ENCODE measurements at regions not wholly inside any gene's neighbourhood (a gene's known extent, or its start where the extent isn't known, plus 50 kb on each side); places are given as distances from the start of the nearest gene placed in this dataset.

GRCh38 chr12:4144676-4145075 is 128.9 kb upstream of the CCND2 start:
- TF ChIP-seq, protein P1, sequence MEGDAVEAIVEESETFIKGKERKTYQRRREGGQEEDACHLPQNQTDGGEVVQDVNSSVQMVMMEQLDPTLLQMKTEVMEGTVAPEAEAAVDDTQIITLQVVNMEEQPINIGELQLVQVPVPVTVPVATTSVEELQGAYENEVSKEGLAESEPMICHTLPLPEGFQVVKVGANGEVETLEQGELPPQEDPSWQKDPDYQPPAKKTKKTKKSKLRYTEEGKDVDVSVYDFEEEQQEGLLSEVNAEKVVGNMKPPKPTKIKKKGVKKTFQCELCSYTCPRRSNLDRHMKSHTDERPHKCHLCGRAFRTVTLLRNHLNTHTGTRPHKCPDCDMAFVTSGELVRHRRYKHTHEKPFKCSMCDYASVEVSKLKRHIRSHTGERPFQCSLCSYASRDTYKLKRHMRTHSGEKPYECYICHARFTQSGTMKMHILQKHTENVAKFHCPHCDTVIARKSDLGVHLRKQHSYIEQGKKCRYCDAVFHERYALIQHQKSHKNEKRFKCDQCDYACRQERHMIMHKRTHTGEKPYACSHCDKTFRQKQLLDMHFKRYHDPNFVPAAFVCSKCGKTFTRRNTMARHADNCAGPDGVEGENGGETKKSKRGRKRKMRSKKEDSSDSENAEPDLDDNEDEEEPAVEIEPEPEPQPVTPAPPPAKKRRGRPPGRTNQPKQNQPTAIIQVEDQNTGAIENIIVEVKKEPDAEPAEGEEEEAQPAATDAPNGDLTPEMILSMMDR (conservative IDR thresholded peaks at IDR 0.05 in 1 of 2, IDR thresholded peaks at IDR 0.05 in 1 of 2; ENCODE audit: extremely low read depth in 1 of 2, insufficient read depth in 1 of 2, low read depth in 1 of 2, low read length in 2 of 2) = no peak
- TF ChIP-seq EZH2 (IDR thresholded peaks at IDR 0.05; ENCODE audit: borderline replicate concordance, low read length) = no peak
